ENCODE measurements at regions not wholly inside any gene's neighbourhood (a gene's known extent, or its start where the extent isn't known, plus 50 kb on each side); places are given as distances from the start of the nearest gene placed in this dataset.

- no peak for TF ChIP-seq POLR2A (IDR thresholded peaks at IDR 0.05)
- peak in 5 of 6 experiments; percentile 34 to 65 (median 53) for TF ChIP-seq CTCF (IDR thresholded peaks at IDR 0.05)
Measured at GRCh38 chr1:55284856-55285255, 69.7 kb upstream of the USP24 start.
